Transverse colon (tissue), 4 donors: ENCODE measurements at regions not wholly inside any gene's neighbourhood (a gene's known extent, or its start where the extent isn't known, plus 50 kb on each side); places are given as distances from the start of the nearest gene placed in this dataset.
A peak's percentile ranks its signal among the peaks of the same experiment; 100 is the strongest.

ENCODE experiments used
- DNase-seq: peaks from one replicate; pipeline ENCODE4 v3.0.0-alpha.2; 2019
- H3K27ac ChIP-seq, 4 donors: fragments of 200-600 bp; sonication (generic); 2 replicates each; pipeline ENCODE4 v1.5.1; 2016 to 2018; ENCODE audit warnings: inconsistent platforms in 4 of 4
- H3K27me3 ChIP-seq: fragments of 200-600 bp; sonication (generic); 2 replicates; pipeline ENCODE4 v1.5.1; 2017; ENCODE audit warnings: inconsistent platforms
- H3K36me3 ChIP-seq, 4 donors: fragments of 200-600 bp; sonication (generic); 2 replicates each; pipeline ENCODE4 v1.5.1; 2017 to 2019; ENCODE audit warnings: inconsistent platforms in 4 of 4
- H3K4me1 ChIP-seq, 4 donors: fragments of 200-600 bp; sonication (generic); 2 replicates each; pipeline ENCODE4 v1.5.1; 2017 to 2020; ENCODE audit warnings: inconsistent platforms in 4 of 4
- H3K4me3 ChIP-seq, 4 donors: fragments of 200-600 bp; sonication (generic); 1 replicate in 1 of 4; 2 replicates in 3 of 4; pipeline versions ENCODE4 v1.5.1 to v1.6.1; 2017 to 2019; ENCODE audit warnings: inconsistent platforms in 4 of 4
- H3K9me3 ChIP-seq, 2 donors: fragments of 200-600 bp; sonication (generic); 2 replicates each; pipeline ENCODE4 v1.5.1; 2017 to 2019; ENCODE audit warnings: inconsistent platforms in 2 of 2
- EP300 ChIP-seq: sonication (generic); formaldehyde crosslinking; IDR thresholded peaks from one replicate; pipeline ENCODE4 v1.6.1; 2017; ENCODE audit warnings: antibody characterized with exemption, low read depth
- POLR2A ChIP-seq: fragments of 450-650 bp; IDR thresholded peaks from one replicate; pipeline ENCODE4 v1.6.1; 2016; ENCODE audit warnings: antibody characterized with exemption, mild to moderate bottlenecking, moderate library complexity
- POLR2AphosphoS5 ChIP-seq, 3 donors: sonication (generic); formaldehyde crosslinking; IDR thresholded peaks; one replicate each; pipeline ENCODE4 v1.6.1; 2016; ENCODE audit warnings: antibody characterized with exemption in 3 of 3
- WGBS, 2 donors: methylation state at CpG; one replicate each; pipeline ENCODE4 v1.1.5; 2018; ENCODE audit warnings: low coverage in 1 of 2; 5-methylcytosine and 5-hydroxymethylcytosine counted together
- in situ Hi-C, 4 donors: fragments of 200-750 bp; cut with MboI; loops; one replicate each; pipeline versions ENCODE4 v1.15.0 to v1.15.1; 2017; ENCODE audit warnings: low sequenced_read_pairs in 3 of 4, low pct_ligation_motif_present in 1 of 4, low pct_unique_long_range_greater_than_20kb in 1 of 4
- intact Hi-C: fragments of 100-400 bp; cut with DNase I; formaldehyde crosslinking; loops from one replicate; pipeline ENCODE4 v1.15.1; 2023; ENCODE audit warnings: low total_unique reads
- TF ChIP-seq, protein P1 (sequence below), 5 experiments: fragments of 200-600 bp in 3 of 5; fragments of 450-650 bp in 2 of 5; sonication (generic) in 3 of 5; IDR thresholded peaks; 1 replicate in 2 of 5; 2 replicates in 3 of 5; pipeline ENCODE4 v1.5.1; 2016 to 2017; ENCODE audit warnings: antibody characterized with exemption in 5 of 5, inconsistent platforms in 3 of 5, mild to moderate bottlenecking in 2 of 5, moderate library complexity in 1 of 5

DNA sequence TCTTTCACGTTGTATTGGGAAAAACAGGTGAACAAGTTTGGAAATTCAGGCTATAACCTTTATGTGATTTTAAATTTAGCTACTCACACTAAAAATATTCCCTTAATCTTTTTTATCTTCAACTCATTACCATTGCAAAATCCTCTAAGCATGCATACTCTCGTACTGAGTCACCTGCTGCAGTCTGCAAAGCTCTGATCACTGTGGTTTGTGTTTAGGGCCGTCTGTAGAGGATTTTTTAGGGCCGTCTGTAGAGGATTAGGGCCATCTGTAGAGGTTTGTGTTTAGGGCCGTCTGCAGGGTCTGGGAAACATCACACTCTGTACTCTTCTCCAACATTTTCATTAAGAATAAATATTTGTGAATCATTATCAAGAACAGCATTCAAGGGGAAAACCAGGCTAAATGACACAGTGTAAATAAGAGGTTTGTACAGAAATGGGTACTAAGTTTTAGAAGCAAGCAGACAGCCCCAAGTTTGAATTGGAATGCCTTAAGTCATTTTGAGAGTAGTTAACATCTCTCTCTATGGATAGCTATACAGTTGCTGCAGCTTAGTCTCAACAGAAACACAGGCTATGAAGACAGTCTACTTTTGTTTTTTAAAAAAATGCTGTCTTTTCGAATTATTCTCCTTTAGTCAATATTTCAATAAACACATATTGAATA is 155.0 kb upstream of the TSLP start:
- Histone ChIP-seq H3K9me3 (no peaks in the 10 kb centered on the region), H3K36me3 (no peaks in the 10 kb centered on the region), H3K4me3 (no peak overlapping the region), H3K27ac (peak overlapping the region; percentile 12 to 26 (median 23)), H3K27me3 (no peaks in the 10 kb centered on the region), H3K4me1 (peaks cover 0 to 12% (median 4%) of the 10 kb centered on the region in 4 donors)
- in situ Hi-C loops (no loop called here), intact Hi-C loops (no loop called here)
- TF ChIP-seq EP300 (no peak), POLR2A (no peak), POLR2AphosphoS5 (IDR thresholded peaks at IDR 0.05) (peak in 1 of 3 donors; percentile 36)
- TF ChIP-seq, protein P1, sequence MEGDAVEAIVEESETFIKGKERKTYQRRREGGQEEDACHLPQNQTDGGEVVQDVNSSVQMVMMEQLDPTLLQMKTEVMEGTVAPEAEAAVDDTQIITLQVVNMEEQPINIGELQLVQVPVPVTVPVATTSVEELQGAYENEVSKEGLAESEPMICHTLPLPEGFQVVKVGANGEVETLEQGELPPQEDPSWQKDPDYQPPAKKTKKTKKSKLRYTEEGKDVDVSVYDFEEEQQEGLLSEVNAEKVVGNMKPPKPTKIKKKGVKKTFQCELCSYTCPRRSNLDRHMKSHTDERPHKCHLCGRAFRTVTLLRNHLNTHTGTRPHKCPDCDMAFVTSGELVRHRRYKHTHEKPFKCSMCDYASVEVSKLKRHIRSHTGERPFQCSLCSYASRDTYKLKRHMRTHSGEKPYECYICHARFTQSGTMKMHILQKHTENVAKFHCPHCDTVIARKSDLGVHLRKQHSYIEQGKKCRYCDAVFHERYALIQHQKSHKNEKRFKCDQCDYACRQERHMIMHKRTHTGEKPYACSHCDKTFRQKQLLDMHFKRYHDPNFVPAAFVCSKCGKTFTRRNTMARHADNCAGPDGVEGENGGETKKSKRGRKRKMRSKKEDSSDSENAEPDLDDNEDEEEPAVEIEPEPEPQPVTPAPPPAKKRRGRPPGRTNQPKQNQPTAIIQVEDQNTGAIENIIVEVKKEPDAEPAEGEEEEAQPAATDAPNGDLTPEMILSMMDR (IDR thresholded peaks at IDR 0.05), result no peak
- whole genome bisulfite sequencing, 2 donors, result 27 to 28% methylated on average over 6 of the region's 6 CpGs
- DNase-seq, result no peak

DNA sequence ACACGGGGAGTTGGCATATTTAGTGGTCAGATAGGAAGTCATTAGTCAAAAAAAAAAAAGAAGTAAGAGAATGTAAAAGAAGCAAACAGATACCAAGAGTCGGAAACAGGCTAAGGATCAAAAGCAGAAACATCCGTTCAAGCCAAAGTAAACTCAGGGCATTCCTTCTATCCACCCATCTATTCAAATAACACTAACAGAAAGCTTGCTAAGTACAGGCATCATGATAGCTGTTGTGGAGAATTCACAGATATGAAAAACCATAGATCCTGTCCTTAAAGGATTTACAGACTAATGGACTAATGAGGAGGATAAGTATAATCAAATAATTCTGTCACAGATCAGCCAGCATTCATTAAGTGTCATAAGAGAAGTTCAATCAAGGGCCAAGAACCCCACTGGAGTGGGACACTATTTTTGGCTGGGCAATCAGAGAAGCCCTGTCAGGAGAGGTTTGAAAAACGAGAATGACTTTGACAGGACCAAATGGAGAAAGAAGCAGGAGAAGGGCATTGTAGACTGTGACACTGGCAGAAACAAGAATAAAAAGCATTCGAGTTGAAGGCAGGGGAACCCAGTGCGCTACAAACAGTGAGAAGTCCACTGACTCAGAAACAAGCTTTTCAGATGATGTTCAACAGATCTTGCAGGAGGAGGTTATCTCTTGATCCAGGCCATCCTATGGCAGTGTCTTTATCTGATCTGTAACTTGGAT is 154.2 kb upstream of the TSLP start:
- WGBS, 2 donors, result 16 to 35% methylated on average over 5 to 6 of the region's 6 CpGs
- H3K27ac ChIP-seq, result peak overlapping the region; percentile 12 to 26 (median 23)
- intact Hi-C loops, result no loop called here

DNA sequence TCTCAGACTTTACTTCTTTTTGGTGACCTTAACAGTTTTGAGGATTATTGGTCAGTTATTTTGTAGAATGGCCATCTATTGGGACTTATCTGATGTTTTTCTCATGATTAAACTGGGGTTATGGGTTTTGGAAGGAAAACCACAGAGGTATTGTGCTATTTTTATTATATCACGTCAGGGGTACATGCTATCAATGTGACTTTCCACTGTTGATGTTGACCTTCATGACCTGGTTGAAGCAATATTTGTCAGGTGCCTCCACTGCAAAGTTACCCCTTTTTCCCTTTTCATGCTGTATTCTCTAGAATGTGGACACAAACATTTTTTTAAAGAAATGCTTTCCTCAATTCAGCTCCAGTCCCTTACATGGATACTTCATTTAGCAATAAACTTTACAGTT is 152.8 kb upstream of the TSLP start:
- Histone ChIP-seq H3K9me3 (no peaks in the 10 kb centered on the region), H3K4me3 (no peak overlapping the region), H3K36me3 (no peaks in the 10 kb centered on the region), H3K27ac (no peak overlapping the region), H3K4me1 (peaks cover 0 to 12% (median 4%) of the 10 kb centered on the region in 4 donors), H3K27me3 (no peaks in the 10 kb centered on the region)
- DNase-seq, result no peak
- intact Hi-C loops, result no loop called here
- in situ Hi-C loops, result no loop called here
- TF ChIP-seq, protein P1 (IDR thresholded peaks at IDR 0.05), result no peak
- TF ChIP-seq POLR2AphosphoS5 (IDR thresholded peaks at IDR 0.05) (no peak), EP300 (no peak), POLR2A (no peak)
- 20 to 23% methylated on average over 1 of the region's 1 CpG for WGBS, 2 donors

More for the DNA sequence above, 154.2 kb upstream of the TSLP start:
- H3K36me3 ChIP-seq, result no peaks in the 10 kb centered on the region
- DNase-seq, result no peak
- H3K4me1 ChIP-seq, result peaks cover 0 to 12% (median 4%) of the 10 kb centered on the region in 4 donors
- no peaks in the 10 kb centered on the region for H3K27me3 ChIP-seq
- no peaks in the 10 kb centered on the region for H3K9me3 ChIP-seq
- in situ Hi-C loops, result no loop called here
- H3K4me3 ChIP-seq, result no peak overlapping the region
- TF ChIP-seq EP300 (no peak), POLR2AphosphoS5 (IDR thresholded peaks at IDR 0.05) (no peak), POLR2A (no peak)
- TF ChIP-seq, protein P1 (IDR thresholded peaks at IDR 0.05), result no peak

DNA sequence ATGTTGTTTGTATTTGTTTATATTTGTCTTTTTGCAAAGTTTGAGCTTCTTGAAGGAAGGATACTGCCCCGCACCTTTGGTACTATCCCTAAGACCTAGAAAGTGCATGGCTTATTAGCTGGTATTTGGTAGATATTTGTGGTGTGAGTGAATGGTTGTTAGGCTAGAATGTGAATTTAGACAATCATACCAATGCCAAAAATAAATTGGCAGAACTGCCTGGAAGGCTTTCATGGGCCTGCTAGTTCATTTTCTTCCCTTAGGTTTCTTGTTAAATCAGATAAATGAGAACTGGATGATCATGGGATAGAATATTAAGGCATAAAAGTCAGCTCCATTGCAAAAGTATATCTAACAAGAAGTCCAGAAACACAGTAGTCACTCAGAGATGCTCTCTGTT is 147.5 kb upstream of the TSLP start:
- H3K27me3 ChIP-seq, result no peaks in the 10 kb centered on the region
- DNase-seq, result no peak
- 77 to 100% methylated on average over 1 of the region's 1 CpG for WGBS, 2 donors
- no peak overlapping the region for H3K27ac ChIP-seq
- no peak overlapping the region for H3K4me3 ChIP-seq
- in situ Hi-C loops (no loop called here), intact Hi-C loops (loop anchor here (5.0 kb wide), 1 partner anchor 1367 kb away; no protein-coding TSS in a partner anchor)
- TF ChIP-seq EP300, result no peak
- TF ChIP-seq POLR2AphosphoS5 (IDR thresholded peaks at IDR 0.05), result no peak
- TF ChIP-seq POLR2A, result no peak
- TF ChIP-seq, protein P1 (IDR thresholded peaks at IDR 0.05), result no peak
- no peaks in the 10 kb centered on the region for H3K36me3 ChIP-seq
- no peaks in the 10 kb centered on the region for H3K4me1 ChIP-seq
- no peaks in the 10 kb centered on the region for H3K9me3 ChIP-seq
